Naive thymus-derived CD8-positive, alpha-beta T cell (primary cell): ENCODE measurements at regions not wholly inside any gene's neighbourhood (a gene's known extent, or its start where the extent isn't known, plus 50 kb on each side); places are given as distances from the start of the nearest gene placed in this dataset.

Experiments
- ATAC-seq, 2 donors: fragments of 150-1000 bp; cut with Tn5 transposase in 1 of 2; sonication (Bioruptor Pico), chemical (Tn5 transposase) in 1 of 2; 1 replicate in 1 of 2; 2 replicates in 1 of 2; pipeline ENCODE4 v1.10.0; 2021; ENCODE audit warnings: mild to moderate bottlenecking in 2 of 2, moderate library complexity in 2 of 2
- POLR2A ChIA-PET: fragments of 350-600 bp; sonication (Branson Sonifier 250); formaldehyde crosslinking; loops from one replicate; lab custom pipeline; 2021; ENCODE audit warnings: antibody characterized with exemption; lab: Charles Lee
- DNase-seq, 10 donors: peaks; one replicate each; pipeline versions ENCODE4 v3.0.0 to v3.0.0-alpha.2; 2020 to 2022
- H3K27ac Mint-ChIP-seq, 10 donors: one replicate each; pipeline ENCODE4 v1.8.0; 2020 to 2022; ENCODE audit warnings: mild to moderate bottlenecking in 10 of 10, mixed read lengths in 10 of 10, moderate library complexity in 4 of 10, inconsistent platforms in 1 of 10
- H3K27me3 Mint-ChIP-seq, 5 donors: one replicate each; pipeline ENCODE4 v1.8.0; 2021 to 2022; ENCODE audit warnings: mixed read lengths in 5 of 5
- H3K36me3 Mint-ChIP-seq, 3 donors: one replicate each; pipeline ENCODE4 v1.8.0; 2020 to 2022; ENCODE audit warnings: mixed read lengths in 3 of 3, mild to moderate bottlenecking in 2 of 3, inconsistent platforms in 1 of 3
- H3K4me1 Mint-ChIP-seq, 4 donors: one replicate each; pipeline ENCODE4 v1.8.0; 2021 to 2022; ENCODE audit warnings: mixed read lengths in 4 of 4
- H3K4me3 Mint-ChIP-seq, 10 donors: one replicate each; pipeline ENCODE4 v1.8.0; 2020 to 2022; ENCODE audit warnings: mild to moderate bottlenecking in 10 of 10, mixed read lengths in 10 of 10, moderate library complexity in 6 of 10, inconsistent platforms in 1 of 10
- H3K9me3 Mint-ChIP-seq, 9 donors: one replicate each; pipeline ENCODE4 v1.8.0; 2020 to 2022; ENCODE audit warnings: mixed read lengths in 9 of 9, mild to moderate bottlenecking in 3 of 9, inconsistent platforms in 1 of 9, moderate library complexity in 1 of 9

DNA sequence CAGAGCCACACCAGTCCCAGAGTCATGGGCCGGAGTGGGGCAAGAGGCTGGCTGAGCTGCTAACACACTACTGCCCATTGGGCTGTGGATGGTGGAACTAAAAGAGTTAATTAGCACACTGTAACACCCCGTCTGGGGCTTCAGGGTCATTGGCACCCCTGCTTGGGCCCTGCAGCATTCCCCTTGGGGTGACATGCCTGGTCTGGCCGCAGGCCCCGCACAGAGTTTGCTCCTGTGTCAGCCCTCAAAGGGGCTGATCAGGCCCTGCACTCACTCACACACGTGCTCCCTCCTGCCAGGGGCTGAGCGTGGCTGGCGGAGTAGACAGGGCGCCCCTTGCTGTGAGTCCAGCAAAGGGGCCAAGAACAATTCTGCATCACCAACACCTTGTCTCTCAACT, 1499.6 kb upstream of the TMEM132C start:
- Mint-ChIP-seq H3K4me1 (peaks cover 0 to 9% (median 4%) of the 10 kb centered on the region in 4 donors), H3K9me3 (peaks cover 14 to 37% (median 26%) of the 10 kb centered on the region in 9 donors), H3K27ac (peak overlapping the region in 1 of 10 donors; percentile 2), H3K27me3 (no peaks in the 10 kb centered on the region), H3K36me3 (peaks cover 0 to 21% (median 4%) of the 10 kb centered on the region in 3 donors), H3K4me3 (no peak overlapping the region)
- DNase-seq (no peak), ATAC-seq (no peak)
- POLR2A ChIA-PET, result no interaction called here

DNA sequence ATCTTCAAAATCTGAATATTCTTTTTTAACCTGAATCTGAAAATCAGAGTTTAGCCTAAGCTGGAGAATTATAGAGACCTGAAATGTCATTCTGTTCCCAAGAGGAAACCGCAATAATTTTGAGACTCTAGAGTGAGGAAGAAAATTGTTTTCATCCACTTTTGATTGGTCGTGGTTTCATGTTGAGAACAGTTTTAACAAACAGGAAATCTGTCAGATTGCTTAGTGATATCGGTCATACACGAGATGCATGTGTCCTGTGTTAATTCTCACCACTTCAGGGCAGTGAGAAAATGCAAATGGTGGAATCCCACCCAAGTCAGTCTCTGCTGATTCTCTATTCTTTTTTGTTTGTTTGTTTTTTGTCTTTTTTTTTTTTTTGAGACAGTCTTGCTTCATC, 1498.5 kb upstream of the TMEM132C start:
- H3K36me3 Mint-ChIP-seq, result peaks cover 0 to 12% (median 4%) of the 10 kb centered on the region in 3 donors
- peaks cover 0 to 9% (median 3%) of the 10 kb centered on the region in 4 donors for H3K4me1 Mint-ChIP-seq
- H3K4me3 Mint-ChIP-seq, result peak overlapping the region in 1 of 10 donors; percentile 19
- DNase-seq (peak in 2 of 10 donors; percentile 1 to 19), ATAC-seq (no peak)
- H3K27me3 Mint-ChIP-seq, result no peaks in the 10 kb centered on the region
- H3K9me3 Mint-ChIP-seq, result peaks cover 12 to 32% (median 16%) of the 10 kb centered on the region in 9 donors
- H3K27ac Mint-ChIP-seq, result peak overlapping the region in 3 of 10 donors; percentile 26 to 75 (median 48)
- POLR2A ChIA-PET, result no interaction called here

DNA sequence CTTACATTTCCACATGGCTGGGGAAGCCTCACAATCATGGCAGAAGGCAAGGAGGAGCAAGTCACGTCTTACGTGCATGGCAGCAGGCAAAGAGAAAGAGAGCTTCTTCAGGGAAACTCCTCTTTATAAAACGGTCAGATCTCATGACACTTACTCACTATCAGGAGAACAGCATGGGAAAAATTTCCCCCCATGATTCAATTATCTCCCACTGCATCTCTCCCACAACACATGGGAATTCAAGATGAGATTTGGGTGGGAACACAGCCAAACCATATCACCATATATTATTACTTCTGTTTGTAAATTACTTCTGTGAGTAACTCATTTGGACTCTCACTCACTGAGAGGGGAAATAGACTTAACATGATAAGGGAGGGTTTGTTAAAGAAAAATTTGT, 1496.8 kb upstream of the TMEM132C start:
- POLR2A ChIA-PET, result no interaction called here
- Mint-ChIP-seq H3K27me3 (peaks cover 0 to 10% (median 0%) of the 10 kb centered on the region in 5 donors), H3K9me3 (peaks cover 0 to 24% (median 10%) of the 10 kb centered on the region in 9 donors), H3K4me1 (peaks cover 0 to 6% (median 3%) of the 10 kb centered on the region in 4 donors), H3K36me3 (no peaks in the 10 kb centered on the region), H3K4me3 (peak overlapping the region in 2 of 10 donors; percentile 26 to 69), H3K27ac (peak overlapping the region in 1 of 10 donors; percentile 80)
- no peak for DNase-seq
- no peak for ATAC-seq

DNA sequence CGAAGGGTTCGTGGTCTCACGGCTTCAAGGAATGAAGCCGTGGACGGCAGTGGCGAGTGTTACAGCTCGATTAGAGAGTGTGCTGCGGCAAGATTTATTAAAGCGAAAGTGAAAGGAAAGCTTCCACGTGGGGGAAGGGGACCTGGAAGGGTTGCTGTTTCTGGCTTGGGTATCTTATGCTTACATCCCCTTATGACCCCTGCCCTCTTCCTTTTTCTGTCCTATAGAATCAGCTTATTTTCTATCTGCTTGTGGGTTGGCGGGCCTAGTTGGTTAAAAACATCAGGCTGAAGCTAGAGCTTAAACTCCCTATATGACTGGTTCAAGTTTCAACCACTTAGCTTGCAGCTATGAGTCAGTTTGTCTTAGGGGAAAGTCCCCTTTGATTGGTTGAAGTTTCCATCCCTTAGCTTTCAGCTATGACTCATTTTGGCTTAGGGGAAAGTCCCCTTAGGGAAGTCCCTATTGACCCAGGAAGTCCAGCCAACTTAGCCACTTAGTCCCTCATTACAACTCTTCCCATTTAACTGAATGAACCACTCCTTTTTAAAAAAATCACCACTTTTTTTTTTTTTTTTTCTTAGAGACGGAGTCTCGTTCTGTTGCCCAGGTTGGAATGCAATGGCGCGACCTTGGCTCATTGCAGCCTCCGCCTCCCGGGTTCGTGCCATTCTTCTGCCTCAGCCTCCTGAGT, 1494.7 kb upstream of the TMEM132C start:
- DNase-seq, result peak in 2 of 10 donors; percentile 3 to 38
- peak overlapping the region in 8 of 10 donors; percentile 5 to 92 (median 42) for H3K4me3 Mint-ChIP-seq
- peaks cover 0 to 22% (median 0%) of the 10 kb centered on the region in 5 donors for H3K27me3 Mint-ChIP-seq
- POLR2A ChIA-PET, result no interaction called here
- H3K9me3 Mint-ChIP-seq, result peaks cover 0 to 24% (median 11%) of the 10 kb centered on the region in 9 donors
- peak overlapping the region in 6 of 10 donors; percentile 57 to 96 (median 79) for H3K27ac Mint-ChIP-seq
- no peak for ATAC-seq
- H3K36me3 Mint-ChIP-seq, result no peaks in the 10 kb centered on the region
- peaks cover 0 to 6% (median 3%) of the 10 kb centered on the region in 4 donors for H3K4me1 Mint-ChIP-seq

DNA sequence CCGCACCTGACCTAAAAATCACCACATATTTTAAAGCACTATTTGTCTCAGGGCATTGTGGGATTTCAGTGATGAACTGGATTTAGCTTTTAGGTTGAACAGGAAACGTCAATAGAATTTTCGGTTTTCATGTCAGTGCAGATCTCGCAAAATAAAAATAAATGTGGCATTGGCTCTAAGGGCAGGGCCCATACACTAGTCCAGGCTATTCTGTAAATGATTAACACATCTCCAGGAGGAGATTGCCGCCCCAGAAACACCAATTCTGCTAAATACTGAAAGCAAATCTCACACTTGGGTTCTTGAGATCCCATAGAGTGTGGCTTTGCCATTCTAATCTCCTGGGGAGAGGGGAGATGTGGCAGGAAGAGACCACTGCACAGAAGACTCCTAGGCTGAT, 1494.0 kb upstream of the TMEM132C start:
- POLR2A ChIA-PET, result no interaction called here
- Mint-ChIP-seq H3K36me3 (no peaks in the 10 kb centered on the region), H3K4me1 (peaks cover 0 to 6% (median 3%) of the 10 kb centered on the region in 4 donors), H3K27ac (peak overlapping the region in 2 of 10 donors; percentile 6 to 82), H3K27me3 (peaks cover 0 to 29% (median 0%) of the 10 kb centered on the region in 5 donors), H3K4me3 (no peak overlapping the region), H3K9me3 (peaks cover 0 to 24% (median 11%) of the 10 kb centered on the region in 9 donors)
- DNase-seq (no peak), ATAC-seq (no peak)

DNA sequence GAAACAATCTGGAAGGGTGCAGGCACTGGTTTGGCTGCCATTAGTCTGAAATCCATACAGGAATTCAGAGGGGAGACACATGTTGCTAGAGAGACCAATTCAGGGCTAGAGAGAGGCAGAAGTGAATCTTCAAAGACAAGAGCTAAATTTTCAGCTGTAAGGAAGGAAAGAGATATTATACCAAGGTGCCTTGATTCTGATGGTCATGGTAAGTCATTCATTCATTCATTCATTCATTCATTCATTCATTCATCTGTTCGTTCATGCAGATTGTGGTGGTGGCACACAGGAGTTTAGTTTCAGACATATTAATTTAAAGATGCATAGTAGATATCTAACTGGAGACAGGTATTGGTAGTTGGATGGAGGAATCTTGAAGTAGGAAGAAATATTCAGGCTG, 1493.5 kb upstream of the TMEM132C start:
- no peak for ATAC-seq
- peaks cover 0 to 29% (median 0%) of the 10 kb centered on the region in 5 donors for H3K27me3 Mint-ChIP-seq
- DNase-seq, result no peak
- H3K4me1 Mint-ChIP-seq, result peaks cover 0 to 5% (median 3%) of the 10 kb centered on the region in 4 donors
- POLR2A ChIA-PET, result no interaction called here
- H3K4me3 Mint-ChIP-seq, result no peak overlapping the region
- no peaks in the 10 kb centered on the region for H3K36me3 Mint-ChIP-seq
- peak overlapping the region in 2 of 10 donors; percentile 6 to 80 for H3K27ac Mint-ChIP-seq
- peaks cover 0 to 21% (median 11%) of the 10 kb centered on the region in 9 donors for H3K9me3 Mint-ChIP-seq

DNA sequence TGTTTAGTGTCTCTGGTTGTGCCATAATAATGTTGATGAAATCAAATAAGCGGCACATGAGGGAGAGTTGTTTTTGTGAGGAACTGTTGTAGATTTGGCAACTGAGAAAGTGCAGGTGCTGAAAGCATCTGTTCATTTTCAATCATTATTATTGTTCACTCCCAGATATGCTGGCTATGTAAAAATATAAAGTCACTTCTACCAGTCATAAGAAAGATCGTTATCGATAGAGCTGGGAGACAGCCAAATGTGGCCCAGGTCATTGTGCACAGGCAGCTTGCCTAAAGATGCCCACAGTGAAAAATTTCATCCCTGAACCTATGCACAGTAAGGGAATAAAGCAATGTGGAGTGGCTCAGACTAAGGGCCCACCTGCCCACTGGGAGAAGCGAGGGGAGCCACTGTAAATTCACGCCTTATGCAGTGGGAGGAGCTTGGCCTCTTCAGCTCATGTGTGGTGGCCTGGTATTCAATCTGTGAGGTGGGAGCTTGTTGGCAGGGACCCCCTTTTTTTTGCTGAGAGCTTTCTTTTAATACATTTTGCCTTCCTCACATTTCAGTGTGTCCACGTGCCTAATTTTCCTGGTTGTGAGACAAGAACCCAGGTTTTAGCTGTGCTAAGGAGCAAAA, 1490.8 kb upstream of the TMEM132C start:
- Mint-ChIP-seq H3K36me3 (no peaks in the 10 kb centered on the region), H3K4me3 (no peak overlapping the region), H3K27ac (no peak overlapping the region), H3K9me3 (peaks cover 0 to 17% (median 10%) of the 10 kb centered on the region in 9 donors), H3K4me1 (peaks cover 0 to 5% (median under 1%) of the 10 kb centered on the region in 4 donors), H3K27me3 (peaks cover 0 to 29% (median 0%) of the 10 kb centered on the region in 5 donors)
- POLR2A ChIA-PET, result no interaction called here
- ATAC-seq (no peak), DNase-seq (no peak)

DNA sequence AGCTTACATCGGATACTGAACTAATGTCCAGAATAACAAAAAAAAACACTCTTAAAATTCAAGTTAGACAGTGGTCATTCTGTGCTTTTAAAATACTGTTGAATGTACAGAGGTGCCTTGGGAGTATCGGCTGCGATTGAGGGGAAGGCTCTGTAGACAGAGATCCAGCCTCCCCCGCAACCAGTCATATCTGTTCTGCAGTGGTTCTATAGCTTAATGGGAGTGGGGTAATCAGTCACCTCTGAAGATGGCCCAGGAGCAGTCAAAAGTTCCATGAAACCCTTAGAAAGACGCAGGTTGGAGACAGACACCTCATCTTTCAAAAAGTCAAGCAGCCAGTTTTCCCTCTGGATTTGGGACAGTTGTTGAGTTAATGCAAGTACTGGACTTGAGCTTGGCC, 1486.6 kb upstream of the TMEM132C start:
- Mint-ChIP-seq H3K36me3 (no peaks in the 10 kb centered on the region), H3K4me3 (no peak overlapping the region), H3K9me3 (peaks cover 0 to 7% (median 0%) of the 10 kb centered on the region in 9 donors), H3K4me1 (no peaks in the 10 kb centered on the region), H3K27ac (no peak overlapping the region), H3K27me3 (peaks cover 0 to 17% (median 0%) of the 10 kb centered on the region in 5 donors)
- POLR2A ChIA-PET, result no interaction called here
- ATAC-seq (no peak), DNase-seq (no peak)

DNA sequence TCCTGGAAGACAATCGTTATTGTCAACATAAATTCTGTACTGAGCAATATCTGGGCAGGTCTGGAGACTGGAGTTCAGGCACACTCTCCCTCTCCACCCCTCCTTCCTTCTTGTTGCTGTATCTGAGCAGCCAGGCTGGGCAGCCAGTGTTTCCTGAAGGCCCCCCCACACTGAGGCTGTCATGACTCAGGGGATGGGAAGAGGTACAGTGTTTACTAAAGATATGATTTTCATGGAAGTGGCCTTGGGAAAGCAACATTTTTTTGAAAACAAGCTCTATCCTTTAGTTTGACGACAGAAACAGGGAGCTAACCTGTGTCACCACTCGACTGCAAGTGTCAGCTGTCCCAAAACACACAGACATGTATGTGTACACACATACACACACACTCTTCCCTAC, 1485.4 kb upstream of the TMEM132C start:
- Mint-ChIP-seq H3K9me3 (peaks cover 0 to 3% (median 0%) of the 10 kb centered on the region in 9 donors), H3K27ac (peak overlapping the region in 1 of 10 donors; percentile 14), H3K4me3 (no peak overlapping the region), H3K4me1 (no peaks in the 10 kb centered on the region), H3K36me3 (no peaks in the 10 kb centered on the region), H3K27me3 (peaks cover 0 to 10% (median 3%) of the 10 kb centered on the region in 5 donors)
- POLR2A ChIA-PET, result no interaction called here
- no peak for ATAC-seq
- DNase-seq, result no peak

DNA sequence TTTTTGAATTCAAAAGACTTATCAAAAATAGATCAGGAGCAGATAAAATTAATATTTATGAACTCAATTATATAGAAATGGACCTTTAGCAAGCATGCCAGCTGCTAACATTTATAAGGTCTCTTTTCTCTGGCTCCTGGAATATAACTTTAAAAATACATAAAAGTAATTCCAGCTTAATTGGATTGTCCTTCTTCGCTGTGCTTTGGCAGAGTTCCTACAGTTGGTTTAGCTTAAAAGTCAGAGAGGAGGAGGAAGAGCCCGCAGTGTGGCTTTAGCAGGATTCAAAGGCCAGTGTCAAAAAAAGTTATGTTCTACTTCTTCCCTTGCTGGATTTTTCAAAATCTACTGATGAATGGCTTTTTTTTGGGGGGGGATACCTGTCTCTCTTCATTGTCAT, 1484.9 kb upstream of the TMEM132C start:
- Mint-ChIP-seq H3K36me3 (no peaks in the 10 kb centered on the region), H3K27me3 (peaks cover 0 to 9% (median 3%) of the 10 kb centered on the region in 5 donors), H3K9me3 (peaks cover 0 to 3% (median 0%) of the 10 kb centered on the region in 9 donors), H3K4me3 (no peak overlapping the region), H3K4me1 (no peaks in the 10 kb centered on the region), H3K27ac (no peak overlapping the region)
- POLR2A ChIA-PET, result no interaction called here
- ATAC-seq (no peak), DNase-seq (no peak)

DNA sequence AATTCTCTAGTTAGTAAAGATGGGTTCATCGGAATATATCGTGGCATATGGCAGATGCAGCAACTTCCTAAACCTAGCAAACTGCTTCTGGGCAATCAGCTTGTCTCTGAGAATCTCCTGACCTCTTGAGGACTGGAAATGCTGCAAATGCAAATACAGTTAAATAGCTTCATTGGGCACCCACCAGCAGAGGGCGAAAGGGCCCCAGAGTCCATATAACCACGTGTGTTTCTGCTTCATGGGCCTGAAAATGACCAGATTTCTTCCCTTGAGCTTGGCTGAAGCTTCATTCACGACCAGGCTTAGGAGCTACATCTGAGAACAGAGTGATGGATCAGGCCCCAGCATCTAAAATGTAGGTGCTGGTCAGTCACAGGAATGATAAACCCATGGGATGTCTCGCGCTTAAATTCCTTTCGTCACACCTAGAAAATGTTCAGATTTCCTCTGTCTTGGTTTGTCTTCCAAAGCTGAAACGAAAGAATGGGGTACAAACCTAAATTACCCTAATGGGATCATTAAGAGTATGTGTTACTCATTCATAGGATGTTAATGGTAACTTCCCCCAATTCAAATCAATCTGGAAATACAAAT, 1482.5 kb upstream of the TMEM132C start:
- POLR2A ChIA-PET, result no interaction called here
- peaks cover 0 to 4% (median 0%) of the 10 kb centered on the region in 9 donors for H3K9me3 Mint-ChIP-seq
- H3K4me1 Mint-ChIP-seq, result no peaks in the 10 kb centered on the region
- DNase-seq (no peak), ATAC-seq (no peak)
- no peaks in the 10 kb centered on the region for H3K36me3 Mint-ChIP-seq
- H3K27me3 Mint-ChIP-seq, result peaks cover 0 to 7% (median 0%) of the 10 kb centered on the region in 5 donors
- H3K4me3 Mint-ChIP-seq, result no peak overlapping the region
- peak overlapping the region in 1 of 10 donors; percentile 61 for H3K27ac Mint-ChIP-seq

DNA sequence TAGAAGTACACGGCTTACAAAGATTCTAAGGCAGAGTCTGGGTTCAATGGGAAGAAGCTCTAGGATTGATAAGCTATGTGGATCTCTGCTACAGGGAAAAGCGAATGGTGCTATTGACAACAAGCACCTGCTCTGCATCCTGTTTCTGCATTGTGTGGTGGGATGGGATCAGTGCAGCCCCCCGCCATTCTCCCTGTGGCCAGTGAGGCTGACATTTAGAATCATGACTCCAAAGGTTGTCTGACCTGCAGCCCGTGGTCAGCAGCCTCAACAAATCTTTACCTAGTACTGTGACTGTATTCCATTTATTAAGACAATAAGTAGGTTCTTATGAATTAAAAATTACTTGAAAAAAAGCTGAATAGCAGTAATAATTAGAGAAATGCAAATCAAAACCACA, 1477.0 kb upstream of the TMEM132C start:
- DNase-seq, result no peak
- POLR2A ChIA-PET, result no interaction called here
- Mint-ChIP-seq H3K4me3 (no peak overlapping the region), H3K27ac (no peak overlapping the region), H3K36me3 (no peaks in the 10 kb centered on the region), H3K27me3 (peaks cover 0 to 7% (median 0%) of the 10 kb centered on the region in 5 donors), H3K9me3 (peaks cover 0 to 4% (median 0%) of the 10 kb centered on the region in 9 donors), H3K4me1 (no peaks in the 10 kb centered on the region)
- ATAC-seq, result no peak

DNA sequence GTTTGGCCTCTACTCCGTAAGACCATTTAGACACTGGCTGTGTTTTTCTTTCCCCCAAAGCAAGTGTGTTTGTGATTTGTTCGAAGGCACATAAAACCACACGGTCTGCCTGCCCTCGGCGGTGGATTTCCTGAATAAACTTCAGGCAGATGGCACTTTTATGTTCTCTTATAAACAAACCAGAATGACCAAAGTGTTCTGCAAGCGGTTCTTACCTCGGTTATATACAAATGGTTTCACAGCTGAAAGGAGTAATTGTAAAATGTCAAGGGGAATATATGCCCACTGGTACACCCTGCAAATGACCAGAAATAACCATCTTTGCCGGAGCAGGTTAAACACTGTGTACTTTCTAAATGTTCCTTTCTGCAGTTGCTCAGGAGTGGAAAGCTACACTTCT, 1475.8 kb upstream of the TMEM132C start:
- DNase-seq (no peak), ATAC-seq (no peak)
- Mint-ChIP-seq H3K4me3 (no peak overlapping the region), H3K27ac (no peak overlapping the region), H3K27me3 (peaks cover 0 to 7% (median 0%) of the 10 kb centered on the region in 5 donors), H3K4me1 (no peaks in the 10 kb centered on the region), H3K36me3 (no peaks in the 10 kb centered on the region), H3K9me3 (peaks cover 0 to 4% (median 0%) of the 10 kb centered on the region in 9 donors)
- POLR2A ChIA-PET, result no interaction called here
